Skin epidermis (tissue), 12 donors: ENCODE measurements at regions not wholly inside any gene's neighbourhood (a gene's known extent, or its start where the extent isn't known, plus 50 kb on each side); places are given as distances from the start of the nearest gene placed in this dataset.
"Not testable (repeated sequence)": the region's sequence is repeated elsewhere in the genome, so short reads cannot be mapped to it uniquely, and the experiment has no call there.

Experiments used
- H3K27ac ChIP-seq, 21 experiments: fragments of 200-600 bp; sonication (generic) in 11 of 21; one replicate each; pipeline ENCODE4 v1.5.0; 2020; ENCODE audit warnings: mild to moderate bottlenecking in 3 of 21, inconsistent platforms in 2 of 21, moderate library complexity in 2 of 21
- H3K4me3 ChIP-seq, 7 experiments: fragments of 200-600 bp; sonication (generic) in 2 of 7; one replicate each; pipeline ENCODE4 v1.5.0; 2020; ENCODE audit warnings: inconsistent platforms in 2 of 7, mild to moderate bottlenecking in 2 of 7, moderate library complexity in 1 of 7

- Histone ChIP-seq H3K27ac (no peak overlapping the region), H3K4me3 (no peak overlapping the region)
Measured at GRCh38 chr2:53095664-53096063, 671.9 kb upstream of the CHAC2 start.

- Histone ChIP-seq H3K27ac (no peak overlapping the region), H3K4me3 (no peak overlapping the region)
Measured at GRCh38 chr2:53095227-53095626, 672.4 kb upstream of the CHAC2 start.

GRCh38 chr2:53093355-53093754 lies 674.2 kb upstream of the CHAC2 start:
- Histone ChIP-seq H3K27ac (no peak overlapping the region), H3K4me3 (no peak overlapping the region)

GRCh38 chr2:53091183-53091582 lies 676.4 kb upstream of the CHAC2 start:
- Histone ChIP-seq H3K4me3 (no peak overlapping the region), H3K27ac (no peak overlapping the region)

- no peak overlapping the region for H3K27ac ChIP-seq
- no peak overlapping the region for H3K4me3 ChIP-seq
Measured at GRCh38 chr2:53087874-53088461, 679.6 kb upstream of the CHAC2 start.

GRCh38 chr2:53087262-53087873 lies 680.2 kb upstream of the CHAC2 start:
- Histone ChIP-seq H3K27ac (no peak overlapping the region), H3K4me3 (no peak overlapping the region)

- Histone ChIP-seq H3K4me3 (no peak overlapping the region), H3K27ac (no peak overlapping the region)
Measured at GRCh38 chr2:53077413-53077812, 690.2 kb upstream of the CHAC2 start.

- H3K27ac ChIP-seq = no peak overlapping the region
- H3K4me3 ChIP-seq = no peak overlapping the region
Measured at GRCh38 chr2:53075760-53076159, 691.8 kb upstream of the CHAC2 start.

GRCh38 chr2:53067533-53067932 lies 700.1 kb upstream of the CHAC2 start:
- Histone ChIP-seq H3K27ac (no peak overlapping the region), H3K4me3 (no peak overlapping the region)

- Histone ChIP-seq H3K27ac (no peak overlapping the region), H3K4me3 (no peak overlapping the region)
Measured at GRCh38 chr2:53067056-53067455, 700.5 kb upstream of the CHAC2 start.

GRCh38 chr2:53064154-53064553 lies 703.5 kb upstream of the CHAC2 start:
- no peak overlapping the region for H3K4me3 ChIP-seq
- H3K27ac ChIP-seq = no peak overlapping the region

GRCh38 chr2:53058526-53058925 lies 709.1 kb upstream of the CHAC2 start:
- no peak overlapping the region for H3K27ac ChIP-seq
- H3K4me3 ChIP-seq = no peak overlapping the region

- Histone ChIP-seq H3K4me3 (no peak overlapping the region), H3K27ac (no peak overlapping the region)
Measured at GRCh38 chr2:53053937-53054336, 713.7 kb upstream of the CHAC2 start.

GRCh38 chr2:53051157-53051556 lies 716.4 kb upstream of the CHAC2 start:
- Histone ChIP-seq H3K4me3 (no peak overlapping the region), H3K27ac (no peak overlapping the region)

GRCh38 chr2:53040536-53041229 lies 726.9 kb upstream of the CHAC2 start:
- Histone ChIP-seq H3K27ac (no peak overlapping the region), H3K4me3 (no peak overlapping the region)

- H3K4me3 ChIP-seq = no peak overlapping the region
- no peak overlapping the region for H3K27ac ChIP-seq
Measured at GRCh38 chr2:53036196-53036595, 731.4 kb upstream of the CHAC2 start.

- no peak overlapping the region for H3K27ac ChIP-seq
- H3K4me3 ChIP-seq = no peak overlapping the region
Measured at GRCh38 chr2:53035153-53035552, 732.5 kb upstream of the CHAC2 start.

GRCh38 chr2:53033411-53033810 lies 734.2 kb upstream of the CHAC2 start:
- H3K27ac ChIP-seq = no peak overlapping the region

GRCh38 chr2:53028746-53029423 lies 738.7 kb upstream of the CHAC2 start:
- Histone ChIP-seq H3K4me3 (no peak overlapping the region), H3K27ac (no peak overlapping the region)

More at GRCh38 chr2:53033411-53033810, 734.2 kb upstream of the CHAC2 start:
- H3K4me3 ChIP-seq = no peak overlapping the region

- Histone ChIP-seq H3K27ac (no peak overlapping the region), H3K4me3 (no peak overlapping the region)
Measured at GRCh38 chr2:53028225-53028624, 739.4 kb upstream of the CHAC2 start.

GRCh38 chr2:53022248-53022647 lies 745.4 kb upstream of the CHAC2 start:
- H3K27ac ChIP-seq, H3K4me3 ChIP-seq: not testable (repeated sequence)
